OCI-LY1 (cell line): ENCODE measurements at regions not wholly inside any gene's neighbourhood (a gene's known extent, or its start where the extent isn't known, plus 50 kb on each side); places are given as distances from the start of the nearest gene placed in this dataset.

Source experiments
- H2AFZ ChIP-seq: fragments of 200-600 bp; sonication (generic), shearing (Covaris generic); 2 replicates; pipeline ENCODE4 v1.6.0; 2014; ENCODE audit warnings: antibody characterized with exemption, mild to moderate bottlenecking, low read length
- H3F3A ChIP-seq: fragments of 200-600 bp; sonication (generic), shearing (Covaris generic); 2 replicates; pipeline ENCODE4 v1.6.0; 2014; ENCODE audit warnings: mild to moderate bottlenecking, antibody characterized with exemption, low read length, moderate library complexity; ENCODE audit not compliant: insufficient read depth
- H3K27ac ChIP-seq: fragments of 200-600 bp; sonication (generic); 2 replicates; pipeline ENCODE4 v1.5.1; 2014; ENCODE audit warnings: low read length, mixed run types, mild to moderate bottlenecking, low read depth; ENCODE audit not compliant: poor library complexity, severe bottlenecking
- H3K27me3 ChIP-seq: fragments of 200-600 bp; sonication (generic); 2 replicates; pipeline ENCODE4 v1.6.0; 2014; ENCODE audit warnings: antibody characterized with exemption, mild to moderate bottlenecking, low read length, moderate library complexity; ENCODE audit not compliant: insufficient read depth
- H3K36me3 ChIP-seq: fragments of 200-600 bp; sonication (generic); 2 replicates; pipeline ENCODE4 v1.6.1; 2014; ENCODE audit warnings: mild to moderate bottlenecking, antibody characterized with exemption, low read length, moderate library complexity, mixed read lengths; ENCODE audit not compliant: insufficient read depth
- H3K4me1 ChIP-seq: fragments of 200-600 bp; sonication (generic); 2 replicates; pipeline ENCODE4 v1.5.1; 2014; ENCODE audit warnings: mild to moderate bottlenecking, low read length, moderate library complexity; ENCODE audit not compliant: insufficient read depth, severe bottlenecking
- H3K4me2 ChIP-seq: fragments of 200-600 bp; sonication (generic), shearing (Covaris generic); 2 replicates; pipeline ENCODE4 v1.6.1; 2014; ENCODE audit warnings: low read length
- H3K4me3 ChIP-seq: fragments of 200-600 bp; sonication (generic); 2 replicates; pipeline ENCODE4 v1.5.1; 2014; ENCODE audit warnings: low read length, low read depth, mild to moderate bottlenecking, mixed read lengths; ENCODE audit not compliant: poor library complexity, severe bottlenecking
- H3K79me2 ChIP-seq: fragments of 200-600 bp; shearing (Covaris generic); 2 replicates; pipeline ENCODE4 v1.6.1; 2016; ENCODE audit warnings: mixed run types, low read length, mixed read lengths; ENCODE audit not compliant: insufficient read depth
- H3K9ac ChIP-seq: fragments of 200-600 bp; sonication (generic), shearing (Covaris generic); 2 replicates; pipeline ENCODE4 v1.6.1; 2014; ENCODE audit warnings: mild to moderate bottlenecking, low read length, mixed read lengths
- H3K9me2 ChIP-seq: fragments of 200-600 bp; sonication (generic), shearing (Covaris generic); 2 replicates; pipeline ENCODE4 v1.6.1; 2014; ENCODE audit warnings: low read depth, mild to moderate bottlenecking, low read length, mixed read lengths
- H3K9me3 ChIP-seq: fragments of 200-600 bp; shearing (Covaris generic); 2 replicates; pipeline ENCODE4 v1.6.1; 2014; ENCODE audit warnings: low read length, mixed read lengths
- H4K20me1 ChIP-seq: fragments of 200-600 bp; sonication (generic), shearing (Covaris generic); 2 replicates; pipeline ENCODE4 v1.6.0; 2016; ENCODE audit warnings: mild to moderate bottlenecking, low read length; ENCODE audit not compliant: insufficient read depth
- CTCF ChIP-seq: fragments of 200-600 bp; sonication (generic), shearing (Covaris generic); IDR thresholded peaks from 2 replicates; pipeline ENCODE4 v1.5.1; 2017; ENCODE audit warnings: mild to moderate bottlenecking, antibody characterized with exemption, low read length, moderate library complexity, mixed read lengths
- EZH2 ChIP-seq: fragments of 200-600 bp; sonication (generic), shearing (Covaris generic); IDR thresholded peaks from 2 replicates; pipeline ENCODE4 v1.8.0; 2017; ENCODE audit warnings: borderline replicate concordance, mixed run types, mild to moderate bottlenecking, antibody characterized with exemption, low read length, moderate library complexity, mixed read lengths

DNA sequence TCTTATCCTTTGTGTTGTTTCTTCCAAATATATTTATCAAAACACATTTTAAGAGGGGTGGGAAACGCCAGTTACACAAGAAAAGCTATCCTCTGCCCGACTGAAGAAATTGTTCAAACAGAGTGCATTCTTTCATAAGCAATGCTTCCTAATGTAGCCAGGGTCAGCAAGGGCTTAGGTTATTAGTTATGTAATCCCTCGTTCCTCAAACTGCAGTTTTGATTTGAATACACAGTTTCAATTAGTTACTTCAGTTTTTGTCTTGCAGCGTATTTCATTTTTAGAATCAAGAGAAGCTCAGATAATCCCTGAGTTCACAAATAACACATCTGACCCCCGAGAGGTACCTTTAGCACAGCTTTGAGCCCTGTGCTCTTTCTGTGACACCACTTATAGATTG, 141.7 kb upstream of the NRIP1 start:
- H3K4me1 ChIP-seq: no peaks in the 10 kb centered on the region
- no peak for TF ChIP-seq EZH2
- TF ChIP-seq CTCF: no peak

DNA sequence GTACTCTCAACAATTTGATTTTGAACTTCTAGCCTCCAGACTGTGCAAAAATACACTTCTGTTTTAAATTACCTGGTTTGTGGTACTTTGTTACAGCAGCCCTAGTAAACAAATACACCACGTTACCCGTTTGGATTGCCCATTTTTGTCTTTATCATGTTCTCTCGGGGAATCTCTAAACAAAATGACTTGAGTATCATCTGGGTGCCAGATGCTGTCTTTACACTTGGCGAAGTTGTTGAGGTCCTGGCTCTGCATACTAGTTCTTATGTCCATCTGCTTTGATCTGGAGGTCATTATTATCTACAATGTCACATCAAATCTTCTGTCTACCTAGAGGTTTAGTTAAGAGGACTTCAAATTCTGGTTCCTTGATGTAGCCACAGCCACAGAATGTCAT, 142.4 kb upstream of the NRIP1 start:
- Histone ChIP-seq H3K9ac (no peak overlapping the region), H3K4me2 (no peak overlapping the region), H3K9me2 (no peaks in the 10 kb centered on the region; the same call in 1 of the 2 replicates), H4K20me1 (no peaks in the 10 kb centered on the region), H2AFZ (no peak overlapping the region), H3K4me3 (no peak overlapping the region), H3K27me3 (no peaks in the 10 kb centered on the region), H3K36me3 (no peaks in the 10 kb centered on the region), H3K27ac (no peak overlapping the region), H3K9me3 (no peaks in the 10 kb centered on the region), H3K4me1 (no peaks in the 10 kb centered on the region), H3K79me2 (no peaks in the 10 kb centered on the region), H3F3A (no peaks in the 10 kb centered on the region)
- TF ChIP-seq CTCF (no peak), EZH2 (no peak)

More for the DNA sequence above, 141.7 kb upstream of the NRIP1 start:
- Histone ChIP-seq H2AFZ (no peak overlapping the region), H3K4me2 (no peak overlapping the region), H3F3A (no peaks in the 10 kb centered on the region), H3K9ac (no peak overlapping the region), H3K4me3 (no peak overlapping the region), H3K27me3 (no peaks in the 10 kb centered on the region), H4K20me1 (no peaks in the 10 kb centered on the region), H3K79me2 (no peaks in the 10 kb centered on the region), H3K27ac (no peak overlapping the region), H3K9me2 (no peaks in the 10 kb centered on the region), H3K36me3 (no peaks in the 10 kb centered on the region), H3K9me3 (no peaks in the 10 kb centered on the region)

DNA sequence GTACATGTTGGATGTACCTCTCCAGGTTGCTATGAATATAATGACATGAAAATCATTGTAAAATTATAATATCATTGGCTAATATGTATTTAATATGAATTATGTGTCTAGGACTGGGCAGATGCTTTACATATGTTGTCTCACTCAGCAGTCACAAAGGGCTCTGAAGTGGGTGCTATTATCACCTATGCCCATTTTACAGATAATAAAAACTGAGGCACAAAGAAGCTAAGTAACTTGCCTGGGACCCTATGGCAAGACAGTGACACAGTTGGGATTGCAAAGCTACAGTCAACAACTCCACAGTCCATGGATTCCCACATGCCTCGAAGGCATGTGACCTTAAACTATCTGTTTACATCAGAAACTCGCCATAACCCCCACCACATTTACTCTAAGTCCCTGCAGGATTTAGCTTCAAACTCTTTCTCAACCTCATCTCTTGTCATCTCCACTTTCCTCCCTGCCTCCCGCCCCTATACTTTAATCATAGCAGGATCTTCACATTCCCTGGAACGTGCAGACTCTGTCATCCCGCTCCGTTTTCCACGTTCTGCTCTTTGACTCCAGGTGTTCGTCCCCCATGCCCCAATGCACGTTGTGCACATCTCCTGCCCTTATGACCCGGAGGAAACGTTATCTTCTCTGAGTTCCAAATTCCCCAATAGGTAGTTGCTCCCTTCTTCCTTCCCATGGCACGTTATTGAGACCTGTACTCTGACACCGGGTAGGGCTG, 143.0 kb upstream of the NRIP1 start:
- H3K27ac ChIP-seq: no peak overlapping the region
- H3F3A ChIP-seq: no peaks in the 10 kb centered on the region
- H3K36me3 ChIP-seq: no peaks in the 10 kb centered on the region
- no peaks in the 10 kb centered on the region for H3K4me1 ChIP-seq
- H3K79me2 ChIP-seq: no peaks in the 10 kb centered on the region
- H3K4me2 ChIP-seq: no peak overlapping the region
- no peaks in the 10 kb centered on the region for H3K27me3 ChIP-seq
- TF ChIP-seq EZH2: no peak
- no peak for TF ChIP-seq CTCF
- no peak overlapping the region for H3K4me3 ChIP-seq
- no peaks in the 10 kb centered on the region for H4K20me1 ChIP-seq
- H3K9me3 ChIP-seq: no peaks in the 10 kb centered on the region
- H3K9ac ChIP-seq: no peak overlapping the region
- H3K9me2 ChIP-seq: no peaks in the 10 kb centered on the region; the same call in 1 of the 2 replicates
- no peak overlapping the region for H2AFZ ChIP-seq
